HFF-Myc (cell line): ENCODE measurements at regions not wholly inside any gene's neighbourhood (a gene's known extent, or its start where the extent isn't known, plus 50 kb on each side); places are given as distances from the start of the nearest gene placed in this dataset.
"Not testable (repeated sequence)": the region's sequence is repeated elsewhere in the genome, so short reads cannot be mapped to it uniquely, and the experiment has no call there.

ENCODE experiments used
- DNase-seq: peaks from one replicate; pipeline ENCODE4 v3.0.0-alpha.2; 2011; ENCODE audit warnings: low read depth; ENCODE audit errors: extremely low read depth
- H3K4me3 ChIP-seq: replicated peaks from 2 replicates; pipeline ENCODE4 v1.5.1; 2011; ENCODE audit warnings: low read depth, mild to moderate bottlenecking, control low read depth, low read length
- CTCF ChIP-seq: IDR thresholded peaks from 2 replicates; pipeline ENCODE4 v1.5.1; 2012; ENCODE audit warnings: mild to moderate bottlenecking, low read depth, low read length, control low read depth; ENCODE audit errors: missing control alignments

- no peak overlapping the region for H3K4me3 ChIP-seq
- TF ChIP-seq CTCF: no peak
- no peak for DNase-seq
Observed at GRCh38 chr1:147071142-147071541, 101.1 kb downstream of the PRKAB2 start.

- peak; percentile 19 for DNase-seq
- no peak for TF ChIP-seq CTCF
Observed at GRCh38 chr1:147062956-147063355, 109.3 kb downstream of the PRKAB2 start.

GRCh38 chr1:147061880-147062279, 110.4 kb downstream of the PRKAB2 start:
- H3K4me3 ChIP-seq, DNase-seq: not testable (repeated sequence)

More at GRCh38 chr1:147062956-147063355, 109.3 kb downstream of the PRKAB2 start:
- no peak overlapping the region for H3K4me3 ChIP-seq

GRCh38 chr1:147053269-147053668, 115.1 kb downstream of the NBPF12 start:
- DNase-seq: no peak
- no peak overlapping the region for H3K4me3 ChIP-seq
- no peak for TF ChIP-seq CTCF

- no peak for DNase-seq
- no peak overlapping the region for H3K4me3 ChIP-seq
Observed at GRCh38 chr1:147052677-147053076, 114.6 kb downstream of the NBPF12 start.

GRCh38 chr1:147052143-147052542, 114.0 kb downstream of the NBPF12 start:
- no peak for TF ChIP-seq CTCF
- no peak for DNase-seq
- no peak overlapping the region for H3K4me3 ChIP-seq

More at GRCh38 chr1:147052677-147053076, 114.6 kb downstream of the NBPF12 start:
- no peak for TF ChIP-seq CTCF

- no peak overlapping the region for H3K4me3 ChIP-seq
- no peak for DNase-seq
- no peak for TF ChIP-seq CTCF
Observed at GRCh38 chr1:147051136-147051535, 113.0 kb downstream of the NBPF12 start.
